Neural progenitor cell (in vitro differentiated cells): ENCODE measurements at regions not wholly inside any gene's neighbourhood (a gene's known extent, or its start where the extent isn't known, plus 50 kb on each side); places are given as distances from the start of the nearest gene placed in this dataset.

ENCODE experiments used
- DNase-seq: peaks from one replicate; pipeline ENCODE4 v3.0.0-alpha.2; 2016; ENCODE audit warnings: low spot score
- H2AFZ ChIP-seq: fragments of 200-600 bp; sonication (generic); replicated peaks from 2 replicates; pipeline ENCODE4 v1.6.1; 2016; ENCODE audit warnings: antibody characterized with exemption
- H3F3A ChIP-seq: fragments of 200-600 bp; sonication (generic); 2 replicates; pipeline ENCODE4 v1.6.1; 2016; ENCODE audit warnings: antibody characterized with exemption, low read depth
- H3K27ac ChIP-seq: fragments of 200-600 bp; sonication (generic); 2 replicates; pipeline ENCODE4 v1.5.1; 2016; ENCODE audit warnings: mild to moderate bottlenecking
- H3K27me3 ChIP-seq: fragments of 200-600 bp; sonication (generic); 2 replicates; pipeline ENCODE4 v1.6.1; 2016; ENCODE audit warnings: mild to moderate bottlenecking, moderate library complexity
- H3K36me3 ChIP-seq: fragments of 200-600 bp; sonication (generic); 2 replicates; pipeline ENCODE4 v1.5.1; 2016
- H3K4me1 ChIP-seq: fragments of 200-600 bp; sonication (generic); 2 replicates; pipeline ENCODE4 v1.6.1; 2016; ENCODE audit warnings: mixed run types
- H3K4me2 ChIP-seq: fragments of 200-600 bp; sonication (generic); 2 replicates; pipeline ENCODE4 v1.6.1; 2016
- H3K4me3 ChIP-seq: fragments of 200-600 bp; sonication (generic); 2 replicates; pipeline ENCODE4 v1.5.1; 2016
- H3K79me2 ChIP-seq: fragments of 200-600 bp; sonication (generic); 2 replicates; pipeline ENCODE4 v1.6.1; 2016; ENCODE audit warnings: low read depth
- H3K9ac ChIP-seq: fragments of 200-600 bp; sonication (generic); 2 replicates; pipeline ENCODE4 v1.6.1; 2016
- H3K9me3 ChIP-seq: fragments of 200-600 bp; sonication (generic); 2 replicates; pipeline ENCODE4 v1.5.1; 2016; ENCODE audit warnings: low read depth
- H4K20me1 ChIP-seq: fragments of 200-600 bp; sonication (generic); 2 replicates; pipeline ENCODE4 v1.6.1; 2016; ENCODE audit warnings: low read depth
- H3K27ac Mint-ChIP-seq: 3 replicates; pipeline ENCODE4 v1.8.0; 2021; ENCODE audit warnings: mixed read lengths
- H3K27me3 Mint-ChIP-seq: 2 replicates; pipeline ENCODE4 v1.8.0; 2022; ENCODE audit warnings: low read depth, mild to moderate bottlenecking, inconsistent platforms, moderate library complexity, mixed read lengths; ENCODE audit not compliant: insufficient read depth
- H3K36me3 Mint-ChIP-seq: 3 replicates; pipeline ENCODE4 v1.8.0; 2021; ENCODE audit warnings: mixed read lengths
- H3K4me1 Mint-ChIP-seq: 3 replicates; pipeline ENCODE4 v1.8.0; 2021; ENCODE audit warnings: mixed read lengths
- H3K4me3 Mint-ChIP-seq: 3 replicates; pipeline ENCODE4 v1.8.0; 2021; ENCODE audit warnings: mild to moderate bottlenecking, moderate library complexity, mixed read lengths
- H3K9me3 Mint-ChIP-seq: 3 replicates; pipeline ENCODE4 v1.8.0; 2020; ENCODE audit warnings: mixed read lengths
- EZH2 ChIP-seq: fragments of 200-600 bp; sonication (generic); IDR thresholded peaks from 2 replicates; pipeline ENCODE4 v1.6.1; 2017; ENCODE audit warnings: antibody characterized with exemption, mild to moderate bottlenecking, moderate library complexity
- EZH2phosphoT487 ChIP-seq: fragments of 200-600 bp; sonication (generic); IDR thresholded peaks from 2 replicates; pipeline ENCODE4 v1.6.1; 2017; ENCODE audit warnings: antibody characterized with exemption
- TF ChIP-seq, protein P1 (sequence below): fragments of 200-600 bp; sonication (generic); IDR thresholded peaks from 2 replicates; pipeline ENCODE4 v1.5.1; 2017; ENCODE audit warnings: antibody characterized with exemption, mild to moderate bottlenecking

DNA sequence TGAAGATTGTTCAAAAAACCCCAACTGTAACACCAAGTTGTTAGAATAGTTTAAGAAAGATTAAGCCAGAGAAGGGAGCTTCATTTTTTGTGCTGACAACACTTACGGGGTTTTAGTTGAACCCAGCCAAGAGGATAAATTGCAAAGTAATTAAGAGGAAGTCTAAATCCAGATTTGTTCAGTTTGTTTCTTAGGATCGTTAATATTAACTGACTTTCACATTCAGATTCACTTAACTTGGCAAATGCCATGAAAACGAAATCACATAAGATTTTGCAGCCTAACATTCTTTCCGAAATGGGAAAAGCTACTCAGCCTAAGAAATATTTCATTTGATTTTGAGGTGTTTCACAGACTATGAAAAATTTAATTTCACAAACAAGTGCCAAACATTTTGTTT is 511.3 kb downstream of the TRIML1 start:
- Histone ChIP-seq H3K9ac (no peak overlapping the region), H3K36me3 (no peaks in the 10 kb centered on the region), H2AFZ (peak overlapping the region; percentile 44), H3K4me1 (no peaks in the 10 kb centered on the region), H4K20me1 (no peaks in the 10 kb centered on the region), H3K4me2 (no peak overlapping the region), H3K27me3 (no peaks in the 10 kb centered on the region), H3K27ac (no peak overlapping the region), H3K9me3 (no peaks in the 10 kb centered on the region), H3K4me3 (no peak overlapping the region), H3K79me2 (no peaks in the 10 kb centered on the region), H3F3A (no peaks in the 10 kb centered on the region)
- Mint-ChIP-seq H3K4me3 (no peak overlapping the region), H3K36me3 (no peaks in the 10 kb centered on the region), H3K27ac (no peak overlapping the region), H3K27me3 (no peaks in the 10 kb centered on the region), H3K4me1 (peaks cover 4% of the 10 kb centered on the region), H3K9me3 (no peaks in the 10 kb centered on the region)
- TF ChIP-seq EZH2phosphoT487 (no peak), EZH2 (no peak)
- TF ChIP-seq, protein P1, sequence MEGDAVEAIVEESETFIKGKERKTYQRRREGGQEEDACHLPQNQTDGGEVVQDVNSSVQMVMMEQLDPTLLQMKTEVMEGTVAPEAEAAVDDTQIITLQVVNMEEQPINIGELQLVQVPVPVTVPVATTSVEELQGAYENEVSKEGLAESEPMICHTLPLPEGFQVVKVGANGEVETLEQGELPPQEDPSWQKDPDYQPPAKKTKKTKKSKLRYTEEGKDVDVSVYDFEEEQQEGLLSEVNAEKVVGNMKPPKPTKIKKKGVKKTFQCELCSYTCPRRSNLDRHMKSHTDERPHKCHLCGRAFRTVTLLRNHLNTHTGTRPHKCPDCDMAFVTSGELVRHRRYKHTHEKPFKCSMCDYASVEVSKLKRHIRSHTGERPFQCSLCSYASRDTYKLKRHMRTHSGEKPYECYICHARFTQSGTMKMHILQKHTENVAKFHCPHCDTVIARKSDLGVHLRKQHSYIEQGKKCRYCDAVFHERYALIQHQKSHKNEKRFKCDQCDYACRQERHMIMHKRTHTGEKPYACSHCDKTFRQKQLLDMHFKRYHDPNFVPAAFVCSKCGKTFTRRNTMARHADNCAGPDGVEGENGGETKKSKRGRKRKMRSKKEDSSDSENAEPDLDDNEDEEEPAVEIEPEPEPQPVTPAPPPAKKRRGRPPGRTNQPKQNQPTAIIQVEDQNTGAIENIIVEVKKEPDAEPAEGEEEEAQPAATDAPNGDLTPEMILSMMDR, result no peak
- no peak for DNase-seq

DNA sequence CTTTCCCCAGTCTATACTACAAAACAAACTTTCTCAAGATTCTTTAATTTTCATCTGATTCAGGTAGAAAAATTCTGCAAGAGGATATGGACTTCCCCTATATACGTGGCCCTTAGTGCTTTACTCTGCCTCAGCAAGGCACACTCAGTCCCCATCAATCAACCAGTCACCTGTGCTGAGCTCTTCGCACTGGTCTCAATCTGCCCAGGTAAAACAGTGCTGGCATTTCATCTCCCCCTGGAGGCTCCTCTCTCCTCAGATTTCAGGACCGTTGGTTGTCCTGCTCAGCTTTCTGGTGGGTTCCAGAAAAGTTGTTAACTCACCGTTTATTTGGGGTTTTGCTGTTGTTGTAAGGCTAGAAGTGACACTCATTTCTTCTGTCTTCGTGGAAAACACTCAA is 518.1 kb downstream of the TRIML1 start:
- Mint-ChIP-seq H3K27ac (no peak overlapping the region), H3K36me3 (no peaks in the 10 kb centered on the region), H3K4me1 (no peaks in the 10 kb centered on the region), H3K27me3 (no peaks in the 10 kb centered on the region), H3K9me3 (no peaks in the 10 kb centered on the region), H3K4me3 (no peak overlapping the region)
- H3K9me3 ChIP-seq, result no peaks in the 10 kb centered on the region
- no peak for DNase-seq
- no peak overlapping the region for H3K4me2 ChIP-seq
- H3F3A ChIP-seq, result no peaks in the 10 kb centered on the region
- H3K9ac ChIP-seq, result no peak overlapping the region
- no peaks in the 10 kb centered on the region for H3K79me2 ChIP-seq
- H3K4me1 ChIP-seq, result no peaks in the 10 kb centered on the region
- H3K27me3 ChIP-seq, result no peaks in the 10 kb centered on the region
- no peak overlapping the region for H2AFZ ChIP-seq
- H3K27ac ChIP-seq, result no peak overlapping the region
- no peaks in the 10 kb centered on the region for H3K36me3 ChIP-seq
- no peak overlapping the region for H3K4me3 ChIP-seq
- TF ChIP-seq, protein P1, result no peak
- TF ChIP-seq EZH2phosphoT487 (no peak), EZH2 (no peak)
- no peaks in the 10 kb centered on the region for H4K20me1 ChIP-seq

DNA sequence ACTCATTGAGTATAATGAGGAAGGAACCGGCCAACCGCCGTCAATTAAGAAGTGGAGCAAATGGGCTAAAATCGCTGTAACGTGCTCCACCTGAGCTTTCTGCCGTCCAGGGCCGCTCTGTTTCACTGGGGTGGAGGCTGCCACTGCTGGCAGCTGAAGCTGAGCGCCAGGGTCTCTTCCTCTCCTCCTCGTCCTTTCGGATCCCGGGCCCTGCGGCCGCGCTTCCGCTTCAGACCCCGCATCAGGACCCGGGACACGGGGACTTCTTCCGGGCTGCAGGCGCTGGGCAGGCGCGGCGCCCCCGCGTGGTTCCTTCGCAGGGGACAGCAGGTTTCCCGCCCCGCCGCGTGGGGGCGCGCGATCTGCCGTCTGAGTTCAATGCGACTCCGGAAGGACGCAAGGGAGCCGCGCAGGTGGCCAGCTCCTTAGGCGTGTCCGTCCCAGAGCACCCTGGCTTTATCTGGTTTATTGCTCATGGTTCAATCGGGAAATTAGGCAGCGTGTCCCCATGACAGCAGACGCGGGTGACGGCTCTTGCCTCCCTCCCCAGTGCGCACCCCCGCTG is 519.8 kb downstream of the TRIML1 start:
- Histone ChIP-seq H2AFZ (no peak overlapping the region), H3K4me1 (no peaks in the 10 kb centered on the region), H3K79me2 (no peaks in the 10 kb centered on the region), H3K4me3 (no peak overlapping the region), H3K4me2 (no peak overlapping the region), H3K9me3 (no peaks in the 10 kb centered on the region), H4K20me1 (no peaks in the 10 kb centered on the region), H3F3A (no peaks in the 10 kb centered on the region), H3K36me3 (no peaks in the 10 kb centered on the region), H3K9ac (no peak overlapping the region), H3K27ac (no peak overlapping the region), H3K27me3 (no peaks in the 10 kb centered on the region)
- TF ChIP-seq, protein P1, result no peak
- TF ChIP-seq EZH2phosphoT487 (no peak), EZH2 (no peak)
- H3K36me3 Mint-ChIP-seq, result no peaks in the 10 kb centered on the region
- no peaks in the 10 kb centered on the region for H3K9me3 Mint-ChIP-seq
- no peaks in the 10 kb centered on the region for H3K4me1 Mint-ChIP-seq
- H3K27ac Mint-ChIP-seq, result no peak overlapping the region
- no peak for DNase-seq
- H3K27me3 Mint-ChIP-seq, result no peaks in the 10 kb centered on the region
- H3K4me3 Mint-ChIP-seq, result no peak overlapping the region
